ENCODE measurements at regions not wholly inside any gene's neighbourhood (a gene's known extent, or its start where the extent isn't known, plus 50 kb on each side); places are given as distances from the start of the nearest gene placed in this dataset.

- no peak overlapping the region for H3K9ac ChIP-seq (ENCODE audit: low read length)
- no peaks in the 10 kb centered on the region for H3K36me3 ChIP-seq (ENCODE audit: insufficient read depth, low read length)
- H3K27ac ChIP-seq (ENCODE audit: low read depth, low read length, poor library complexity, severe bottlenecking): no peak overlapping the region
- no peak for TF ChIP-seq CTCF (IDR thresholded peaks at IDR 0.05; ENCODE audit: low read length)
- no peak for TF ChIP-seq EZH2 (IDR thresholded peaks at IDR 0.05; ENCODE audit: borderline replicate concordance, low read length)
- H3K4me1 ChIP-seq (ENCODE audit: insufficient read depth, low read length, severe bottlenecking): no peaks in the 10 kb centered on the region
- no peaks in the 10 kb centered on the region for H4K20me1 ChIP-seq (ENCODE audit: insufficient read depth, low read length)
- no peaks in the 10 kb centered on the region for H3K9me2 ChIP-seq (ENCODE audit: low read depth, low read length)
- H2AFZ ChIP-seq (ENCODE audit: low read length): no peak overlapping the region
- no peak overlapping the region for H3K4me2 ChIP-seq (ENCODE audit: low read length)
- H3K27me3 ChIP-seq (ENCODE audit: insufficient read depth, low read length): no peaks in the 10 kb centered on the region
- H3K4me3 ChIP-seq (ENCODE audit: low read depth, low read length, poor library complexity, severe bottlenecking): no peak overlapping the region
- H3F3A ChIP-seq (ENCODE audit: insufficient read depth, low read length): no peaks in the 10 kb centered on the region
- H3K9me3 ChIP-seq (ENCODE audit: low read length): no peaks in the 10 kb centered on the region
- H3K79me2 ChIP-seq (ENCODE audit: insufficient read depth, low read length): no peaks in the 10 kb centered on the region
These were observed 498.1 kb downstream of the SLC4A3 start for GRCh38 chr2:220125551-220125950.

- Histone ChIP-seq H3K9me3 (ENCODE audit: low read length) (no peaks in the 10 kb centered on the region), H3K9ac (ENCODE audit: low read length) (no peak overlapping the region), H3K4me2 (ENCODE audit: low read length) (no peak overlapping the region), H3F3A (ENCODE audit: insufficient read depth, low read length) (no peaks in the 10 kb centered on the region), H3K27ac (ENCODE audit: low read depth, low read length, poor library complexity, severe bottlenecking) (no peak overlapping the region), H3K4me1 (ENCODE audit: insufficient read depth, low read length, severe bottlenecking) (no peaks in the 10 kb centered on the region), H4K20me1 (ENCODE audit: insufficient read depth, low read length) (no peaks in the 10 kb centered on the region), H3K79me2 (ENCODE audit: insufficient read depth, low read length) (no peaks in the 10 kb centered on the region), H3K27me3 (ENCODE audit: insufficient read depth, low read length) (no peaks in the 10 kb centered on the region), H3K9me2 (ENCODE audit: low read depth, low read length) (no peaks in the 10 kb centered on the region), H3K36me3 (ENCODE audit: insufficient read depth, low read length) (no peaks in the 10 kb centered on the region), H2AFZ (ENCODE audit: low read length) (no peak overlapping the region), H3K4me3 (ENCODE audit: low read depth, low read length, poor library complexity, severe bottlenecking) (no peak overlapping the region)
- TF ChIP-seq EZH2 (IDR thresholded peaks at IDR 0.05; ENCODE audit: borderline replicate concordance, low read length) (no peak), CTCF (IDR thresholded peaks at IDR 0.05; ENCODE audit: low read length) (no peak)
These were observed 499.9 kb downstream of the SLC4A3 start for GRCh38 chr2:220127311-220127710.

GRCh38 chr2:220127876-220128275 lies 500.4 kb downstream of the SLC4A3 start:
- H3K79me2 ChIP-seq (ENCODE audit: insufficient read depth, low read length): no peaks in the 10 kb centered on the region

More at GRCh38 chr2:220127876-220128275, 500.4 kb downstream of the SLC4A3 start:
- Histone ChIP-seq H3K9ac (ENCODE audit: low read length) (no peak overlapping the region), H3K36me3 (ENCODE audit: insufficient read depth, low read length) (no peaks in the 10 kb centered on the region), H3K4me3 (ENCODE audit: low read depth, low read length, poor library complexity, severe bottlenecking) (no peak overlapping the region), H3K4me1 (ENCODE audit: insufficient read depth, low read length, severe bottlenecking) (no peaks in the 10 kb centered on the region), H3K4me2 (ENCODE audit: low read length) (no peak overlapping the region), H3K9me3 (ENCODE audit: low read length) (no peaks in the 10 kb centered on the region), H3F3A (ENCODE audit: insufficient read depth, low read length) (no peaks in the 10 kb centered on the region), H2AFZ (ENCODE audit: low read length) (no peak overlapping the region), H3K27ac (ENCODE audit: low read depth, low read length, poor library complexity, severe bottlenecking) (no peak overlapping the region), H3K9me2 (ENCODE audit: low read depth, low read length) (no peaks in the 10 kb centered on the region), H4K20me1 (ENCODE audit: insufficient read depth, low read length) (no peaks in the 10 kb centered on the region), H3K27me3 (ENCODE audit: insufficient read depth, low read length) (no peaks in the 10 kb centered on the region)
- no peak for TF ChIP-seq EZH2 (IDR thresholded peaks at IDR 0.05; ENCODE audit: borderline replicate concordance, low read length)
- no peak for TF ChIP-seq CTCF (IDR thresholded peaks at IDR 0.05; ENCODE audit: low read length)

Measured in OCI-LY1 (cell line).